ENCODE measurements at regions not wholly inside any gene's neighbourhood (a gene's known extent, or its start where the extent isn't known, plus 50 kb on each side); places are given as distances from the start of the nearest gene placed in this dataset.
"Not testable (repeated sequence)": the region's sequence is repeated elsewhere in the genome, so short reads cannot be mapped to it uniquely, and the experiment has no call there.

GRCh38 chr13:50654331-50654730 is 189.2 kb downstream of the DLEU7 start:
- H3K27me3 Mint-ChIP-seq = no peaks in the 10 kb centered on the region
- H3K4me1 Mint-ChIP-seq (ENCODE audit: low read depth) = peaks cover 7% of the 10 kb centered on the region
- intact Hi-C loops (cut with micrococcal nuclease) = no loop called here
- TF ChIP-seq CTCF (IDR thresholded peaks at IDR 0.05) = no peak
- ChIA-PET POLR2A (no interaction called here), CTCF (interaction anchor here (1.7 kb wide), 1 partner anchor 258 kb away, joined by 4 read pairs; no protein-coding TSS in a partner anchor)
- no peak overlapping the region for H3K4me3 Mint-ChIP-seq
- ATAC-seq (no peak), DNase-seq (no peak)
- no peaks in the 10 kb centered on the region for H3K9me3 Mint-ChIP-seq
- no peaks in the 10 kb centered on the region for H3K36me3 Mint-ChIP-seq (ENCODE audit: low read depth)
- no peak overlapping the region for H3K27ac Mint-ChIP-seq

GRCh38 chr13:50661881-50662280 is 181.6 kb downstream of the DLEU7 start:
- H3K27me3 Mint-ChIP-seq; ATAC-seq; POLR2A ChIA-PET; intact Hi-C loops (cut with micrococcal nuclease); H3K4me3 Mint-ChIP-seq; DNase-seq; H3K9me3 Mint-ChIP-seq; H3K36me3 Mint-ChIP-seq (ENCODE audit: low read depth); H3K27ac Mint-ChIP-seq; H3K4me1 Mint-ChIP-seq (ENCODE audit: low read depth): not testable (repeated sequence)
- CTCF ChIA-PET = interaction anchor here (0.8 to 1.5 kb wide), 3 partner anchors 10 to 686 kb away, joined by 3 read pairs; no protein-coding TSS in a partner anchor

- no peak for ATAC-seq
- H3K27me3 Mint-ChIP-seq = no peaks in the 10 kb centered on the region
- H3K9me3 Mint-ChIP-seq = peaks cover 2% of the 10 kb centered on the region
- no peak overlapping the region for H3K4me3 Mint-ChIP-seq
- intact Hi-C loops (cut with micrococcal nuclease) = no loop called here
- H3K36me3 Mint-ChIP-seq (ENCODE audit: low read depth) = no peaks in the 10 kb centered on the region
- DNase-seq = no peak
- ChIA-PET POLR2A (interaction anchor here (1.2 kb wide), 1 partner anchor 9 kb away, joined by 3 read pairs; no protein-coding TSS in a partner anchor), CTCF (no interaction called here)
- TF ChIP-seq CTCF (IDR thresholded peaks at IDR 0.05) = no peak
- H3K27ac Mint-ChIP-seq = no peak overlapping the region
- no peaks in the 10 kb centered on the region for H3K4me1 Mint-ChIP-seq (ENCODE audit: low read depth)
Measured at GRCh38 chr13:50664951-50665350, 178.5 kb downstream of the DLEU7 start.

GRCh38 chr13:50668049-50668448 is 175.4 kb downstream of the DLEU7 start:
- no peak for TF ChIP-seq CTCF (IDR thresholded peaks at IDR 0.05)

GRCh38 chr13:50668691-50669271 is 174.7 kb downstream of the DLEU7 start:
- no peak for ATAC-seq
- CTCF ChIA-PET = no interaction called here
- intact Hi-C loops (cut with micrococcal nuclease) = no loop called here
- POLR2A ChIA-PET = no interaction called here
- Mint-ChIP-seq H3K27ac (no peak overlapping the region), H3K4me3 (no peak overlapping the region), H3K36me3 (ENCODE audit: low read depth) (no peaks in the 10 kb centered on the region), H3K27me3 (no peaks in the 10 kb centered on the region), H3K4me1 (ENCODE audit: low read depth) (no peaks in the 10 kb centered on the region), H3K9me3 (peaks cover 2% of the 10 kb centered on the region)
- TF ChIP-seq CTCF (IDR thresholded peaks at IDR 0.05) = no peak
- no peak for DNase-seq

More at GRCh38 chr13:50668049-50668448, 175.4 kb downstream of the DLEU7 start:
- H3K4me1 Mint-ChIP-seq (ENCODE audit: low read depth) = no peaks in the 10 kb centered on the region
- H3K36me3 Mint-ChIP-seq (ENCODE audit: low read depth) = no peaks in the 10 kb centered on the region
- no peak overlapping the region for H3K27ac Mint-ChIP-seq
- intact Hi-C loops (cut with micrococcal nuclease) = no loop called here
- H3K9me3 Mint-ChIP-seq = peaks cover 2% of the 10 kb centered on the region
- DNase-seq (no peak), ATAC-seq (no peak)
- CTCF ChIA-PET = no interaction called here
- H3K27me3 Mint-ChIP-seq = no peaks in the 10 kb centered on the region
- POLR2A ChIA-PET = no interaction called here
- no peak overlapping the region for H3K4me3 Mint-ChIP-seq
